CD8-positive, alpha-beta memory T cell (primary cell): ENCODE measurements at regions not wholly inside any gene's neighbourhood (a gene's known extent, or its start where the extent isn't known, plus 50 kb on each side); places are given as distances from the start of the nearest gene placed in this dataset.

Experiments
- CTCF ChIA-PET: fragments of 350-600 bp; sonication (Branson Sonifier 250); formaldehyde crosslinking; loops from one replicate; lab custom pipeline; 2021; ENCODE audit warnings: antibody characterized with exemption; lab: Charles Lee
- POLR2A ChIA-PET: fragments of 350-600 bp; sonication (Branson Sonifier 250); formaldehyde crosslinking; loops from one replicate; lab custom pipeline; 2021; ENCODE audit warnings: antibody characterized with exemption; lab: Charles Lee
- DNase-seq, 5 donors: peaks; one replicate each; pipeline versions ENCODE4 v3.0.0 to v3.0.0-alpha.2; 2020 to 2022; ENCODE audit warnings: mixed read lengths in 1 of 5
- H3K27ac ChIP-seq: one replicate; pipeline ENCODE4 v1.7.0; 2013; ENCODE audit warnings: low read depth, mild to moderate bottlenecking, low read length, moderate library complexity
- H3K27me3 ChIP-seq: 2 replicates; pipeline ENCODE4 v1.7.0; 2013; ENCODE audit warnings: low read length, mild to moderate bottlenecking; ENCODE audit not compliant: insufficient read depth, poor library complexity, severe bottlenecking
- H3K36me3 ChIP-seq: 2 replicates; pipeline ENCODE4 v1.7.0; 2013; ENCODE audit warnings: mild to moderate bottlenecking, low read length, moderate library complexity; ENCODE audit not compliant: insufficient read depth
- H3K4me1 ChIP-seq: 2 replicates; pipeline ENCODE4 v1.7.0; 2013; ENCODE audit warnings: mild to moderate bottlenecking, low read length, moderate library complexity; ENCODE audit not compliant: insufficient read depth
- H3K4me3 ChIP-seq: 2 replicates; pipeline ENCODE4 v1.7.0; 2013; ENCODE audit warnings: mild to moderate bottlenecking, low read length
- H3K9me3 ChIP-seq: 2 replicates; pipeline ENCODE4 v1.7.0; 2013; ENCODE audit warnings: mild to moderate bottlenecking, low read length
- H3K27ac Mint-ChIP-seq, 8 donors: one replicate each; pipeline ENCODE4 v1.8.0; 2020 to 2021; ENCODE audit warnings: mixed read lengths in 8 of 8, mild to moderate bottlenecking in 6 of 8, inconsistent platforms in 3 of 8, moderate library complexity in 3 of 8
- H3K27me3 Mint-ChIP-seq, 2 donors: one replicate each; pipeline ENCODE4 v1.8.0; 2020 to 2021; ENCODE audit warnings: mixed read lengths in 2 of 2, mild to moderate bottlenecking in 1 of 2, moderate library complexity in 1 of 2
- H3K36me3 Mint-ChIP-seq, 3 donors: one replicate each; pipeline ENCODE4 v1.8.0; 2020 to 2021; ENCODE audit warnings: mixed read lengths in 3 of 3, inconsistent platforms in 1 of 3, mild to moderate bottlenecking in 1 of 3
- H3K4me1 Mint-ChIP-seq, 3 donors: one replicate each; pipeline ENCODE4 v1.8.0; 2020 to 2021; ENCODE audit warnings: mixed read lengths in 3 of 3, inconsistent platforms in 1 of 3, mild to moderate bottlenecking in 1 of 3
- H3K4me3 Mint-ChIP-seq, 7 donors: one replicate each; pipeline ENCODE4 v1.8.0; 2020 to 2021; ENCODE audit warnings: mixed read lengths in 7 of 7, mild to moderate bottlenecking in 6 of 7, moderate library complexity in 4 of 7, inconsistent platforms in 2 of 7
- H3K9me3 Mint-ChIP-seq, 5 donors: one replicate each; pipeline ENCODE4 v1.8.0; 2020 to 2022; ENCODE audit warnings: mixed read lengths in 5 of 5, mild to moderate bottlenecking in 3 of 5, moderate library complexity in 2 of 5, inconsistent platforms in 1 of 5

DNA sequence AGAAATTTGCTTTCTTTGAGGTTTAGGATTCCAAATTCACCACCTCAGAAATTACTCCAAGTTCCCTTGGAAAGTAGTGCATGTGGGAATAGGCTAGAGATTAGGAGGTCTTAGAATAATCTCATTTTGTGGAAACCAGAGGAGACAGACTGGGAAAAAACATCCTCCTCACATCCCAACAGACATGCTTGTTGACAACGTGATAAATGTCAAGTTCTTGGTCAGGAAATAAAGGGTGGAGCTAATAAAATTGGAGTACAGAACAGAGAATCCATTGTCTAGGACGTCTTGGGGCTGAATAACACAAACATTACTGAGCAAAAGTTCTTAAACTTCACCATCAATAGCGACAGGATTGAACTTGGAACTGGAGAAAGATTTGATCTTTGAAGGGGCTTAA lies 233.4 kb downstream of the PABPC4L start:
- no peak for DNase-seq
- H3K4me1 Mint-ChIP-seq, result no peaks in the 10 kb centered on the region
- H3K36me3 Mint-ChIP-seq, result no peaks in the 10 kb centered on the region
- Histone ChIP-seq H3K9me3 (no peaks in the 10 kb centered on the region), H3K27ac (no peak overlapping the region), H3K27me3 (no peaks in the 10 kb centered on the region), H3K4me3 (no peak overlapping the region), H3K36me3 (no peaks in the 10 kb centered on the region), H3K4me1 (no peaks in the 10 kb centered on the region)
- H3K27ac Mint-ChIP-seq, result no peak overlapping the region
- no peak overlapping the region for H3K4me3 Mint-ChIP-seq
- CTCF ChIA-PET, result no interaction called here
- POLR2A ChIA-PET, result no interaction called here
- H3K9me3 Mint-ChIP-seq, result peaks cover 4 to 36% (median 16%) of the 10 kb centered on the region in 5 donors
- no peaks in the 10 kb centered on the region for H3K27me3 Mint-ChIP-seq

DNA sequence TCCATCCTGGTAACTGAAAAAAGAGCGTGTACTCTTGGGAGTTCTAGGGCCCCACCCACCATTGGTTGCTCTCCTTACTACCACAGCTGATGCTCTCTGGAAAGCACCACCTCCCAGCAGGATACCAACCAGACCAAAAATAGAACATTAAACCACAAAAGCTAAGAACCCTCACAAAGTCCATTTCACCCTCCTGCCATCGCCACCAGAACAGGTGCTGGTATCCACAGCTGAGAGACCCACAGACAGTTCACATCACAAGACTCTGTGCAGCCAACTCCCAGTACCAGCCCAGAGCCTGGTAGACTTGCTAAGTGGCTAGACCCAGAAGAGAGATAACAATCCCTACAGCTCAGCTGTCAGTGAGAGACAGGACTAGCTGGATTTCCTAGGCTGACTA lies 240.6 kb downstream of the PABPC4L start:
- POLR2A ChIA-PET, result no interaction called here

DNA sequence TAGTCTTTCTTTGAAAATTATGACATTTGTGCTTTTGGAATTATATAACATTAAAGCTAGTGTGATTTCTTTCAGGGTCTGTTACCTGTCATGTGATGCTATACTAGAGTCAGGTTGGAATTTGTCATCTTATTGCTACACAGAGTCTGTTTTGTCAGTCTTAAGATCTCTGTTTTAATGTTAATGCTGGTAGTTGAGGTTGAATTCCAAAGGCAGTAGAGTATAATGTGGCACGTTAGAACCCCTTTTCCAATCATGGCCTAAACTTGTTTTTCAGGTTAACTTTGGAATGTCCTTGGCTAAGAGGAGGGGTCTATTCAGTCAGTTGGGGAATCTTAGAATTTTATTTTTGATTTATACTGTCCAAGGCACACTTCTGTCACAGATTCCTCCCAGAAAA lies 258.5 kb downstream of the PABPC4L start:
- Mint-ChIP-seq H3K36me3 (no peaks in the 10 kb centered on the region), H3K27me3 (no peaks in the 10 kb centered on the region), H3K4me3 (no peak overlapping the region), H3K4me1 (no peaks in the 10 kb centered on the region), H3K9me3 (peaks cover 3 to 32% (median 8%) of the 10 kb centered on the region in 5 donors), H3K27ac (no peak overlapping the region)
- Histone ChIP-seq H3K27ac (no peak overlapping the region), H3K27me3 (no peaks in the 10 kb centered on the region), H3K9me3 (no peaks in the 10 kb centered on the region), H3K4me3 (no peak overlapping the region), H3K36me3 (no peaks in the 10 kb centered on the region), H3K4me1 (no peaks in the 10 kb centered on the region)
- ChIA-PET CTCF (no interaction called here), POLR2A (no interaction called here)
- no peak for DNase-seq

More for the DNA sequence above, 240.6 kb downstream of the PABPC4L start:
- Mint-ChIP-seq H3K4me3 (no peak overlapping the region), H3K27ac (no peak overlapping the region), H3K36me3 (no peaks in the 10 kb centered on the region), H3K9me3 (peaks cover 8 to 28% (median 26%) of the 10 kb centered on the region in 5 donors), H3K4me1 (no peaks in the 10 kb centered on the region), H3K27me3 (no peaks in the 10 kb centered on the region)
- CTCF ChIA-PET, result no interaction called here
- H3K27me3 ChIP-seq, result no peaks in the 10 kb centered on the region
- no peak overlapping the region for H3K4me3 ChIP-seq
- DNase-seq, result no peak
- H3K9me3 ChIP-seq, result no peaks in the 10 kb centered on the region
- no peaks in the 10 kb centered on the region for H3K36me3 ChIP-seq
- no peak overlapping the region for H3K27ac ChIP-seq
- no peaks in the 10 kb centered on the region for H3K4me1 ChIP-seq

DNA sequence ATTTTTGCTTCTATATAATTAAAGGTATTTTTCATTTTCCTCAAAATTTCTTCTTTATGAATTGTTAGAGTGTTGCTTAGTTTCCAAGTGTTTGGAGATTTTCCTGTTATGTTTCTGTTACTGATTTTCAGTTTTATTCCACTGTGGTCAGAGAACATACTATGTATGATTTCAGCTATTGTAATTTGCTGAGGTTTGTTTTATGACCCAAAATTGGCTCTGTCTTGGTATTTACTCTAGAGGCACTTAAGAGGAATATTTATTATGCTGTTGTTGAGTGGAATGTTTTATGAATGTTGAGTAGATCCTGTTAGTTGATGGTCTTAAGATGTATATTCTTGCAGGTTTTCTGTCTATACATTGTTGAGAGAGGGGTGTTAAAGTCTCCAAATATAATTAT lies 263.5 kb downstream of the PABPC4L start:
- Histone ChIP-seq H3K27ac (no peak overlapping the region), H3K27me3 (no peaks in the 10 kb centered on the region), H3K36me3 (no peaks in the 10 kb centered on the region), H3K4me1 (no peaks in the 10 kb centered on the region), H3K4me3 (no peak overlapping the region), H3K9me3 (no peaks in the 10 kb centered on the region)
- ChIA-PET CTCF (no interaction called here), POLR2A (no interaction called here)
- no peaks in the 10 kb centered on the region for H3K27me3 Mint-ChIP-seq
- no peaks in the 10 kb centered on the region for H3K4me1 Mint-ChIP-seq
- DNase-seq, result no peak
- peaks cover 3 to 30% (median 9%) of the 10 kb centered on the region in 5 donors for H3K9me3 Mint-ChIP-seq
- H3K27ac Mint-ChIP-seq, result no peak overlapping the region
- H3K36me3 Mint-ChIP-seq, result no peaks in the 10 kb centered on the region
- H3K4me3 Mint-ChIP-seq, result no peak overlapping the region

DNA sequence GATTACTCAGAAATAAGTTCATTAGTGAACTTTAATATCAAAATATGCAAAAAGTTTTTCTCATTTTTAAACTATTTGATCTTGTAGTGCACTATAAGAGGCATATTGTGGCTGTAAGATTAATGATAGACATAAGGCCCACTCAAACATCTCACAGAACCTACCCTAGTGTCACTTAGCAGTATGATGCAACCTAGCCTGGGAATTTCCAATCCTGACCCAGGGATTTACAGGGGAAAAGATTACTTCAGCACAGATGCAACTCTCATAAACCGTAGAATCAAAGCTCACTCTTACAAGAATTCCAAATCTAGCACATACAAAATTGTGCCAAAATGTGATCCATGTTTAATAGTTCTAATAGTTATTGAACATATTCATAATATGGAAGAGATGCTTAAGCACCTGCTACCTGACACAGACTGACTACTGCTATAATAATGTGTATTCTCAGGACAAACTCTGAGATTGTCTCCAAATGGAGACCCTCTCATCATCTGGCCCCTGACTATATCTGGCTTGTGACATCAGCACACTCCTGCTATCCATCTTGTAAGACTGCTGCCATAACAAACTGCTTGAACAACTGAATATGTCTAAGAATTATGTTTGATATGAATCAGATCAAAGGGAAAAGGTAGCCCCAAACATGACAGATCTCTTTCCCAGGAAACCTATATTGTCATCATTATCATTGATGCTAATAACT lies 271.9 kb downstream of the PABPC4L start:
- Mint-ChIP-seq H3K9me3 (peaks cover 2 to 21% (median 2%) of the 10 kb centered on the region in 5 donors), H3K4me3 (no peak overlapping the region), H3K27ac (no peak overlapping the region), H3K27me3 (no peaks in the 10 kb centered on the region), H3K4me1 (no peaks in the 10 kb centered on the region), H3K36me3 (no peaks in the 10 kb centered on the region)
- no peak for DNase-seq
- H3K27ac ChIP-seq, result no peak overlapping the region
- no peaks in the 10 kb centered on the region for H3K9me3 ChIP-seq
- H3K4me1 ChIP-seq, result no peaks in the 10 kb centered on the region
- H3K4me3 ChIP-seq, result no peak overlapping the region
- ChIA-PET CTCF (no interaction called here), POLR2A (no interaction called here)
- H3K36me3 ChIP-seq, result no peaks in the 10 kb centered on the region
- no peaks in the 10 kb centered on the region for H3K27me3 ChIP-seq

DNA sequence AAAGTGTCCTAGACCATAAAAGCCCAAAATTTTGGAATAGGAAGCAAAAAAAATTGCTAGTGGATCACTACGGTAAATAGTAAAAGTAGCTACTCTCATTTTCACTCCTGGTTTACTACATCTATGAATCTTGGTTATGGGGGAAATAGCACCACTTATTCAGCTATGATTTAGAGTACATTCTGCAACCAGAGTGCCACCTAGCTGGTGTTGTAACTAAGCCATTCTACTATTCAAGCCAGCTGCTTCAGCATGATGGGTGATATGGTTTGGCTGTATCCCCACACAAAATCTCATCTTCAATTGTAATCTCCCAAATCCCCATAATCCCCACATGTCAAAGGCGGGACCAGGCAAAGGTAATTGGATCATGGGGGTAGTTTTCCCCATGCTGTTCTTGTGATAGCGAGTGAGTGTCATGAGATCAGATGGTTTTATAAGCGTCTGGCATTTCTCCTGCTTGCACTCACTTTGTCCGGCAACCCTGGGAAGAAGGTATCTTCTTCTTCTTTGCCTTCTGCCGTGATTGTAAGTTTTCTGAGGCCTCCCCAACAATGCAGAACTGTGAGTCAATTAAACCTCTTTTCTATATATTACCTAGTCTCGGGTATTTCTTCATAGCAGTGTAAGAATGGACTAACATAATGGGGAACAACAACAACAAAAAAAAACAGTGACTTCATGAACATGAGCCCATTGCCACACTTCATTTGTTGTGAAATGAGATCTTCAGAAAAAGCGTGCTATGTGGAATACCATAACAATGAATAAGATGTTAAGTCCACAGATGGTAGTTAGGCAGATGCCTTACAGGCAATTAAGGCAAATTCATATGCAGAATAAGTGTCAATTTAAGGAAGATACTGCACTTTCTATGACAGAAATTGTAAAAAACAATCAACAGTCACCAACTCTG lies 280.1 kb downstream of the PABPC4L start:
- no peaks in the 10 kb centered on the region for H3K27me3 ChIP-seq
- no peaks in the 10 kb centered on the region for H3K36me3 ChIP-seq
- H3K4me3 Mint-ChIP-seq, result no peak overlapping the region
- H3K4me1 ChIP-seq, result no peaks in the 10 kb centered on the region
- H3K27ac Mint-ChIP-seq, result no peak overlapping the region
- no peak overlapping the region for H3K4me3 ChIP-seq
- DNase-seq, result no peak
- H3K4me1 Mint-ChIP-seq, result no peaks in the 10 kb centered on the region
- ChIA-PET CTCF (no interaction called here), POLR2A (no interaction called here)
- peaks cover 7 to 19% (median 14%) of the 10 kb centered on the region in 5 donors for H3K9me3 Mint-ChIP-seq
- H3K36me3 Mint-ChIP-seq, result no peaks in the 10 kb centered on the region
- no peak overlapping the region for H3K27ac ChIP-seq
- no peaks in the 10 kb centered on the region for H3K27me3 Mint-ChIP-seq
- H3K9me3 ChIP-seq, result no peaks in the 10 kb centered on the region

DNA sequence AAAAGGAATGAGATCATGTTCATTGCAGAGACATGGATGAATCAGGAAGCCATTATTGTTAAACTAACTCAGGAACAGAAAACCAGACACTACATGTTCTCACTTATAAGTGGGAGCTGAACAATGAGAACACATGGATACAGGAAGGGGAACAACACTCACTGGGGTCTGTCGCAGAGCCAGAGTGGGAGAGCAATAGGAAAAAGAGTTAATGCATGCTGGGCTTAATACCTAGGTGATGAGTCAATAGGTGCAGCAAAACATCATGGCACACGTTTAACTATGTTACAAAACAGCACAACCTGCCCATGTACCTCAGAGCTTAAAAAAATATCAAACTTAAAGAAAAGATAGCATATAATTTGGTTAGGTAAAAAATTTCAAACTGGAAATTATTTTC lies 281.4 kb downstream of the PABPC4L start:
- H3K27me3 ChIP-seq, result no peaks in the 10 kb centered on the region
- Mint-ChIP-seq H3K36me3 (no peaks in the 10 kb centered on the region), H3K27ac (no peak overlapping the region), H3K27me3 (no peaks in the 10 kb centered on the region), H3K4me3 (no peak overlapping the region), H3K4me1 (no peaks in the 10 kb centered on the region), H3K9me3 (peaks cover 6 to 21% (median 15%) of the 10 kb centered on the region in 5 donors)
- H3K36me3 ChIP-seq, result no peaks in the 10 kb centered on the region
- no peak overlapping the region for H3K27ac ChIP-seq
- CTCF ChIA-PET, result no interaction called here
- no peaks in the 10 kb centered on the region for H3K4me1 ChIP-seq
- POLR2A ChIA-PET, result no interaction called here
- H3K9me3 ChIP-seq, result no peaks in the 10 kb centered on the region
- DNase-seq, result no peak
- H3K4me3 ChIP-seq, result no peak overlapping the region

DNA sequence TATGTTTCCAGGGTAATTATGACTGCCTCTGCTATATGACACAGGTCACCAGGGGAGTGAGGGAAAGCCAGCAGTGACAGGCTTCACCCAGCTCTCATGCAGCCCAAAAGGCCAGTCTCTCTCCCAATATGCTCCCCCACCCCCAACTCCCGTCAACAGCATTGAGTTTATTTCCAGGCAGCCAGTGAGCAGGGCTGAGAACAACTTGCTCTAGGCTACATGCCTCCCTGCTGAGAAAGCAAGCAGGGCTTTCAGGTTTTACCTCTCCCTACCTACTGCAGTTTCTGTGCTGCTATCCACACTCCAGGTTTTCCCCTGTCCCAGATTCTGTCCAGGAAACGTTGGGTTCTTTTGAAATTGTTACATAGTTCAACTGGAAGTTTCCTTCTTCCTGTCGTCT lies 291.4 kb downstream of the PABPC4L start:
- ChIA-PET CTCF (no interaction called here), POLR2A (no interaction called here)

More for the DNA sequence above, 291.4 kb downstream of the PABPC4L start:
- Mint-ChIP-seq H3K36me3 (no peaks in the 10 kb centered on the region), H3K27me3 (no peaks in the 10 kb centered on the region), H3K4me1 (no peaks in the 10 kb centered on the region), H3K4me3 (no peak overlapping the region), H3K27ac (no peak overlapping the region), H3K9me3 (peaks cover 10 to 31% (median 15%) of the 10 kb centered on the region in 5 donors)
- no peak for DNase-seq
- Histone ChIP-seq H3K27ac (no peak overlapping the region), H3K4me3 (no peak overlapping the region), H3K27me3 (no peaks in the 10 kb centered on the region), H3K36me3 (no peaks in the 10 kb centered on the region), H3K4me1 (no peaks in the 10 kb centered on the region), H3K9me3 (no peaks in the 10 kb centered on the region)
